ENCODE measurements at regions not wholly inside any gene's neighbourhood (a gene's known extent, or its start where the extent isn't known, plus 50 kb on each side); places are given as distances from the start of the nearest gene placed in this dataset.

GRCh38 chr10:44435196-44435595 lies 50.3 kb upstream of the CXCL12 start:
- DNase-seq (ENCODE audit: low spot score), result no peak

- no peak for DNase-seq (ENCODE audit: low spot score)
These were observed 51.3 kb upstream of the CXCL12 start for GRCh38 chr10:44436240-44436639.

- no peak for DNase-seq (ENCODE audit: low spot score)
These were observed 53.1 kb upstream of the CXCL12 start for GRCh38 chr10:44437840-44438511.

- no peak for DNase-seq (ENCODE audit: low spot score)
These were observed 54.5 kb upstream of the CXCL12 start for GRCh38 chr10:44439239-44439957.

- DNase-seq (ENCODE audit: low spot score), result no peak
These were observed 55.0 kb upstream of the CXCL12 start for GRCh38 chr10:44439958-44440244.

GRCh38 chr10:44457259-44457658 lies 72.4 kb upstream of the CXCL12 start:
- no peak for DNase-seq (ENCODE audit: low spot score)

GRCh38 chr10:44458671-44459413 lies 73.9 kb upstream of the CXCL12 start:
- DNase-seq (ENCODE audit: low spot score), result no peak

- DNase-seq (ENCODE audit: low spot score), result no peak
These were observed 74.8 kb upstream of the CXCL12 start for GRCh38 chr10:44459671-44460070.

GRCh38 chr10:44460416-44460815 lies 75.5 kb upstream of the CXCL12 start:
- no peak for DNase-seq (ENCODE audit: low spot score)

- no peak for DNase-seq (ENCODE audit: low spot score)
These were observed 77.5 kb upstream of the CXCL12 start for GRCh38 chr10:44462338-44462914.

- no peak for DNase-seq (ENCODE audit: low spot score)
These were observed 78.7 kb upstream of the CXCL12 start for GRCh38 chr10:44463511-44464121.

- DNase-seq (ENCODE audit: low spot score), result no peak
These were observed 79.6 kb upstream of the CXCL12 start for GRCh38 chr10:44464503-44464902.

- no peak for DNase-seq (ENCODE audit: low spot score)
These were observed 80.7 kb upstream of the CXCL12 start for GRCh38 chr10:44465401-44466115.

- no peak for DNase-seq (ENCODE audit: low spot score)
These were observed 81.3 kb upstream of the CXCL12 start for GRCh38 chr10:44466236-44466635.

GRCh38 chr10:44467090-44467489 lies 82.2 kb upstream of the CXCL12 start:
- DNase-seq (ENCODE audit: low spot score), result no peak

- DNase-seq (ENCODE audit: low spot score), result no peak
These were observed 83.0 kb upstream of the CXCL12 start for GRCh38 chr10:44467900-44468299.

- DNase-seq (ENCODE audit: low spot score), result no peak
These were observed 83.6 kb upstream of the CXCL12 start for GRCh38 chr10:44468525-44468924.

- DNase-seq (ENCODE audit: low spot score), result no peak
These were observed 84.1 kb upstream of the CXCL12 start for GRCh38 chr10:44468965-44469364.

- DNase-seq (ENCODE audit: low spot score), result no peak
These were observed 85.9 kb upstream of the CXCL12 start for GRCh38 chr10:44470784-44471183.

- DNase-seq (ENCODE audit: low spot score), result no peak
These were observed 86.5 kb upstream of the CXCL12 start for GRCh38 chr10:44471410-44471809.

- no peak for DNase-seq (ENCODE audit: low spot score)
These were observed 88.2 kb upstream of the CXCL12 start for GRCh38 chr10:44473146-44473545.
